ENCODE measurements at regions not wholly inside any gene's neighbourhood (a gene's known extent, or its start where the extent isn't known, plus 50 kb on each side); places are given as distances from the start of the nearest gene placed in this dataset.

DNA sequence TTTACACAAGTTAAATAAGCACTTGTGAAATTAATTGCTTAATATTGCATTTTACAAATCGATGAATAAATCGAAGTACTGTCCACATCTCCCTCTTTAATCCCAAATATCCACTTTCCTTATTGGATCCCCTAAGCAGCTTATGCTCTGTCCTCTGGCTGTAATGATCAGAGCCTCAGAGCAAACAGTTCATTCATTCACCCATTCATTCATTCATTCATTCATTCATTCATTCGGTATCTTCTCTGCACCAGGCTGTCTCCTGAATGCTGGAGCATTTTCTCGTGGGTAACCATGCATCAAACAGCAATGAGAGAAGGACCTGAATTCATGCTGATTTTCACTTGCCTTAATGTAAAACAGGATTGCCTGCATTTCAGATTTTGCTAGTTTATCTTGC, 69.5 kb upstream of the IGSF21 start:
- Histone ChIP-seq H3K9me3 (no peaks in the 10 kb centered on the region), H3K27me3 (ENCODE audit: low read depth) (peaks cover 4% of the 10 kb centered on the region; the same call in 1 of the 2 replicates), H3K36me3 (replicated peaks) (no peaks in the 10 kb centered on the region), H3K4me3 (no peak overlapping the region), H3K4me1 (no peaks in the 10 kb centered on the region)
- no peak for DNase-seq (ENCODE audit: low spot score in 2 of 2)
- in situ Hi-C loops (cut with MboI; ENCODE audit: low sequenced_read_pairs) = no loop called here

DNA sequence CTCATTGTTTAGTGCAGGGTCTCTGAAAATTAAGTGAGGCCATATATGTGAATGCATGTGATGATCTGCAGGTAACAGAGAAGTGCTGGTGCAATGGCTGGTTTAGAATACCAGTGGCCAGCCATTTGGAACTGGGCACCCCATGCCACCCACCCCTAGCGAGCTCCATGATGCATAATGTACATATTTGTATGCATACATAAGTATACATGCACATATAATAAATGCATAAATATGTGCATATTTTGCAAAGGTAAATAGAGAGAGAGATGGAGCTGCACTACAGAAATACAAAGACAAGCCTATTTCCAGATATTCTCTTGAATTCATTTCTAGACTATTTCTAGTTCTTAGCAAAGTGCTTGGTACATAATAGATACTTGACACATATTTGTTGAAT, 68.5 kb upstream of the IGSF21 start:
- Histone ChIP-seq H3K4me1 (no peaks in the 10 kb centered on the region), H3K9me3 (no peaks in the 10 kb centered on the region), H3K36me3 (replicated peaks) (no peaks in the 10 kb centered on the region), H3K27me3 (ENCODE audit: low read depth) (peaks cover 3% of the 10 kb centered on the region; the same call in 1 of the 2 replicates), H3K4me3 (no peak overlapping the region)
- in situ Hi-C loops (cut with MboI; ENCODE audit: low sequenced_read_pairs) = no loop called here
- DNase-seq (ENCODE audit: low spot score in 2 of 2) = no peak

DNA sequence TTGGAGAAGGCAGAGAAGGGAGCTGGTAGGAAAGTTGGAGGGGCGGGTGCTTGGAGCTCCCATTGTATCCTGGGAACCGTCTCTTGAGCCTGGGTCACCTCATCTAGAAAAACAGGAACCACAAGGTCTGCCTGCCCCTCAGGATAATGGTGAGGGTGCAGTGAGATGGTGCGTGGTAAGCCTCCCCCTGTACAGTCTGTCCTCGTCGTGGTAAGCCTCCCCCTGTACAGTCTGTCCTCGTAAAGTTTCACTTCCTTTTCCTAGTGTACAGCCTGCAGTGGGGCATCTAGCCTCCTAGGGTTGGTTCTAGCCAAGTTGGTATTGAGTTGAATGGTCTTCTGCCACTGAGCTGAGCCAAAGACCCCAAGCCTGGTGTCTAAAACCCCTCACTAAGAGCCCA, 66.5 kb upstream of the IGSF21 start:
- in situ Hi-C loops (cut with MboI; ENCODE audit: low sequenced_read_pairs) = no loop called here
- no peaks in the 10 kb centered on the region for H3K27me3 ChIP-seq (ENCODE audit: low read depth)

DNA sequence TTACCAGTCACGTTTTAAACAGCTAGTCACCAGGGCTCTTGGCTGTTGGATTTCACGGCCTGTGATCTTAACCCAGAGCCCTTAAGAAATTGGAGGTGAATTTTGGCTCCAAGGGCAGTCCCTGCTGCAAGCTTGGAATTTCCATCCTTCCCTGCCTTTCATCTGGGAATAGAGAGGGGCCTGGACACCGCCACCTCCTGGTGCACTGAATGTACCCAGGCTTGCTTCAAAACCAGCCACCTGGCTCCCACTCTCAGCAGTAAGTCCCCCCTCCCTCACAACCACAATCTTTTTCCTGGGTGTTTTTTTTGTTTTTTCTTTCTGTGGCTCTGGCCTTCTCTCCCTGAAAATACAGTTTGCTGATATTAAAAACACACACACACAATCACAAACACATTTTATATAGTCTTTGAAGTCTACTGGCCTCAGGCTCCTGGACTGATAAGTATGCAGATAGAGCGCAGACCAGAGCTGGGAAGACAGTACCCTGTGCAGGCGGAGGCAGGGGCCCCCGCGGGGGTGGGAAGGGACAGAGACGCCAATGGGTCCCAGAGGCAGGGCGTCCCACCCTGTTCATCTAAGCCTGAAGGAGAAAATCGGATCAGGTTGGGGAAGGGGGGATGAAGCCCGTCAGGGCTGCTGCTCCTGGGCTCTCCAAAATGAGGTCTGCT, 65.8 kb upstream of the IGSF21 start:
- Histone ChIP-seq H3K27me3 (ENCODE audit: low read depth) (no peaks in the 10 kb centered on the region), H3K9me3 (no peaks in the 10 kb centered on the region), H3K4me1 (no peaks in the 10 kb centered on the region), H3K36me3 (replicated peaks) (no peaks in the 10 kb centered on the region), H3K4me3 (no peak overlapping the region)
- in situ Hi-C loops (cut with MboI; ENCODE audit: low sequenced_read_pairs) = no loop called here
- no peak for DNase-seq (ENCODE audit: low spot score in 2 of 2)

More for the DNA sequence above, 66.5 kb upstream of the IGSF21 start:
- no peaks in the 10 kb centered on the region for H3K36me3 ChIP-seq (replicated peaks)
- DNase-seq (ENCODE audit: low spot score in 2 of 2) = no peak
- H3K4me1 ChIP-seq = no peaks in the 10 kb centered on the region
- H3K4me3 ChIP-seq = no peak overlapping the region
- no peaks in the 10 kb centered on the region for H3K9me3 ChIP-seq

DNA sequence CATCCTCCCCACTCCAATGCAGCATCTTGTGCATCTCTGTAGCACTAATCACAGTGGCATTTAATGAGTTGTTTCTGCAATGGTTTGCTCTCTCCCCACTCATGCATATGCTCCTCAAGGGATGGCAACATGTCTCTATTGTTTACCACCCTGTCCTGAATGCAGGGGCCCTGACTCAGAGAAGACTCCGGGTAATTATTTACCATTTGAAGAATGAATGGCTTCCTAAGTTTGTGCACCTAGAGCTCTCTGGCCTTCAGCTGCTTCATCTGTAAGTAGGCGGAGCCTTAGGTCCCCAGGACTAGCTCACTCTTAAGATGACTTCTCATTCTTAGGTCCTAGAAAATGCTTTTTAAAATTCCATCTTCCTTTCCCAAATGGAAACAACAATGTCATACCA, 63.7 kb upstream of the IGSF21 start:
- Histone ChIP-seq H3K36me3 (replicated peaks) (no peaks in the 10 kb centered on the region), H3K9me3 (no peaks in the 10 kb centered on the region), H3K27me3 (ENCODE audit: low read depth) (no peaks in the 10 kb centered on the region), H3K4me1 (no peaks in the 10 kb centered on the region), H3K4me3 (no peak overlapping the region)
- in situ Hi-C loops (cut with MboI; ENCODE audit: low sequenced_read_pairs) = no loop called here
- DNase-seq (ENCODE audit: low spot score in 2 of 2) = no peak

DNA sequence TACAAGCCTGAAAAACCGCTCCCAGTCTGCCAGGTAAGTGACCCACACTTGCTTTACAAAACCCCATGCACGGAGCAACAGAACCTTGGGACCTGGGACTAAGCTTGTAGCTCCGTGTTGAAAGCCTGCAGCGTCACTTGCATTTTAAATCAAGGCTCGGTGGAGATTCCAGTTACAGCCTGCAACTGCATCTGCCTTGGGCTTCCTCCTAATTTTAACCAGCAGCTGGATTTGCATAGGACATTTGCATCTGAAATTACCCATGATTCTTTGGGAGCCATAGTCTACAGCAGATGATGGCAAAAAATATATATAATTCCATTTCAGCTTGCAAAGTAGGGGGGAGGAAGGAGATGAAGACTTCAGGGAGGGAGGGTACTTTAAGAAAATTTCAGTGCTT, 62.4 kb upstream of the IGSF21 start:
- Histone ChIP-seq H3K4me1 (no peaks in the 10 kb centered on the region), H3K27me3 (ENCODE audit: low read depth) (no peaks in the 10 kb centered on the region), H3K9me3 (no peaks in the 10 kb centered on the region), H3K36me3 (replicated peaks) (no peaks in the 10 kb centered on the region), H3K4me3 (no peak overlapping the region)
- in situ Hi-C loops (cut with MboI; ENCODE audit: low sequenced_read_pairs) = no loop called here
- no peak for DNase-seq (ENCODE audit: low spot score in 2 of 2)

DNA sequence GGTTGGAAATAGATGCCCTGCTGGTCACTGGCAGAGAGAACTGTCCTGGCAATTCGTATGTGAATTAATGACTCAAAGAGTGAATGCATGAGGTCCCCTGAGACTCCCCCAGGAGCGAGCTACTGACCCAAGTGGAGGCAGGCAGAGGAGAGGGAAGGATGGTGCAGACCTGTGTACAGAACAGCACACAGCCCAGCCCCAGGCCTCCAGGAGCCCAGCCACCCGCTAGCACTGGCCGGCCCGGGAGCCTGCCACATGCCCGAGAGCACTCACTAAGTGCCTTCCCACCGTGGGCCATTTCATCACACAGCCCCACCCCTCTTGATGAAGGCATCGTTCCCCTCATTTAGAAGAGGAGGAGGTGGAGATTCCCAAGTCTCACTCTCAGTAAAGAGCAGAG, 62.0 kb upstream of the IGSF21 start:
- no peaks in the 10 kb centered on the region for H3K9me3 ChIP-seq
- in situ Hi-C loops (cut with MboI; ENCODE audit: low sequenced_read_pairs) = no loop called here
- no peak for DNase-seq (ENCODE audit: low spot score in 2 of 2)
- H3K4me1 ChIP-seq = no peaks in the 10 kb centered on the region
- no peaks in the 10 kb centered on the region for H3K36me3 ChIP-seq (replicated peaks)
- H3K27me3 ChIP-seq (ENCODE audit: low read depth) = no peaks in the 10 kb centered on the region
- H3K4me3 ChIP-seq = no peak overlapping the region

DNA sequence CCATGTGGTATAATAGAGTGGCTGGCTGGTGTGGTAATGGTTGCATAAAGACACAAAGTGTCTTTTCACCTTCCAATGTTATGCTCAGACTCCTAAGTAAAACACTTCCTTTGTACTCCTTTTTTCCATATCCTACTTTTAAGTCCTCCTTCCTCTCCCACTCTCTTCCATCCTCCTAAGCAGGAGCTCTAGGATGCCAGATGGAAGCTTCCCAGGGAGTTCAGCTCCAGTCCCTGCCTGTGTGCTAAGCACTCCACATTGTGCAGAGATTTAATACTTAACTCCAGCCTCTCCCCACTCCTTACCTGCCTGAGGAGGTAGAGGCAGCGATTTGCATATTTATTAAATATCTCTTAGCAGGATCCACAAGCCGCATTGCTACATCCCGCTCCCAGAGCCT, 60.5 kb upstream of the IGSF21 start:
- Histone ChIP-seq H3K4me1 (no peaks in the 10 kb centered on the region), H3K9me3 (no peaks in the 10 kb centered on the region), H3K27me3 (ENCODE audit: low read depth) (no peaks in the 10 kb centered on the region), H3K36me3 (replicated peaks) (no peaks in the 10 kb centered on the region), H3K4me3 (no peak overlapping the region)
- in situ Hi-C loops (cut with MboI; ENCODE audit: low sequenced_read_pairs) = no loop called here
- no peak for DNase-seq (ENCODE audit: low spot score in 2 of 2)

DNA sequence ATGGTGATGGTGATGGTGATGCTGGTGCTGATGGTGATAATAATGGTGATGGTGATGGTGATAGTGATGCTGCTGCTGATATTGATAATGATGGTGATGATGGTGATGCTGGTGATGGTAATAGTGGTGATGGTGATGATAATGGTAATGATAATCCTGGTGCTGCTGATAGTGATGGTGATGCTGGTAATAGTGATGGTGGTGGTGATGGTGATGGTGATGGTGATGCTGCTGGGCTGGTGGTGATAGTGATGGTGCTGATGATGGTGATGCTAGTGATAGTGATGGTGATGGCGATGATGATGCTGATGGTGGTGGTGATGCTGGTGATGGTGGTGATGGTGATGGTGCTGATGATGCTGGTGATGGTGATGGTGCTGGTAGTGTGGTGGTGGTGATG, 58.4 kb upstream of the IGSF21 start:
- Histone ChIP-seq H3K27me3 (ENCODE audit: low read depth) (no peaks in the 10 kb centered on the region), H3K36me3 (replicated peaks) (no peaks in the 10 kb centered on the region), H3K9me3 (no peaks in the 10 kb centered on the region), H3K4me1 (no peaks in the 10 kb centered on the region), H3K4me3 (no peak overlapping the region)
- no peak for DNase-seq (ENCODE audit: low spot score in 2 of 2)
- in situ Hi-C loops (cut with MboI; ENCODE audit: low sequenced_read_pairs) = no loop called here

DNA sequence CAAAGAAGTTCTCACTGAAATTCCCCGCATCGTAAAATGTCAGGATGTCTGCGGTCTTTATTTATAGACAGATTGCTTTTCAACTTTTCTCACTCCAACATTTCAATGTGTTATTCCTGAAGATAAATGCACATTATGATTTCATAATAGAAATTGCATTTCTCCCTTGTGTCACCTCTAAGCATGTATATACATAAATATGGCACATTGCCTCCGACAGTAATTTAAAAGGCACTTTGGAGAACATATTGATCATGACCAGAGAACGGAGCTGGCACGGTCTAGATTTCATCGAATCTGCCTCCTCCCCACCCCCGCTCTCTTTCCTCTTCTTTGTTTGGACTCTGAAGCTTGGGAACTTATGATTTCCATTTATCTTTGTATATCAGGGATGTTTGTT, 54.9 kb upstream of the IGSF21 start:
- H3K4me1 ChIP-seq = no peaks in the 10 kb centered on the region
- no peak for DNase-seq (ENCODE audit: low spot score in 2 of 2)
- no peaks in the 10 kb centered on the region for H3K9me3 ChIP-seq
- H3K27me3 ChIP-seq (ENCODE audit: low read depth) = no peaks in the 10 kb centered on the region
- in situ Hi-C loops (cut with MboI; ENCODE audit: low sequenced_read_pairs) = no loop called here
- no peaks in the 10 kb centered on the region for H3K36me3 ChIP-seq (replicated peaks)
- H3K4me3 ChIP-seq = no peak overlapping the region

DNA sequence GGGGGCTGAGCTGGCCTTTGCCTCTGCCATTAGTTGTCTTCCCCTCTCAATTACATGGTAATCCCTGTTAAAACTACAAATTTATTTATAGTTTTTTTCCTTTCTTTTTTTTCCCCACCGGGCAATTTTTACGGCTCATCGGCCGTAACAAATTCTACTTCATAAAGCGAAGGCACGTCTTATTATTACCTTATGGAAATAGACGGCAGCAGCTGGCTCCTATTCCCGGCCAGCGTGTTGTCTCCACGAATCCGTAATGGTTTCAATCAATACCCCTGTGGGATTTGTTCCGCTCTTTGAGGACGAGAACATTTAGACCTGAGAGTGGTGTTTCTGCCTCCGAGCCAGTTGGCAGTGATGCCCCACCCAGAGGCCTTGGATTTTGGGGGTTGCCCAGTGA, 52.4 kb upstream of the IGSF21 start:
- H3K36me3 ChIP-seq (replicated peaks) = no peaks in the 10 kb centered on the region
- DNase-seq (ENCODE audit: low spot score in 2 of 2) = no peak
- H3K4me1 ChIP-seq = no peaks in the 10 kb centered on the region
- in situ Hi-C loops (cut with MboI; ENCODE audit: low sequenced_read_pairs) = no loop called here
- H3K9me3 ChIP-seq = no peaks in the 10 kb centered on the region
- H3K4me3 ChIP-seq = no peak overlapping the region
- no peaks in the 10 kb centered on the region for H3K27me3 ChIP-seq (ENCODE audit: low read depth)

DNA sequence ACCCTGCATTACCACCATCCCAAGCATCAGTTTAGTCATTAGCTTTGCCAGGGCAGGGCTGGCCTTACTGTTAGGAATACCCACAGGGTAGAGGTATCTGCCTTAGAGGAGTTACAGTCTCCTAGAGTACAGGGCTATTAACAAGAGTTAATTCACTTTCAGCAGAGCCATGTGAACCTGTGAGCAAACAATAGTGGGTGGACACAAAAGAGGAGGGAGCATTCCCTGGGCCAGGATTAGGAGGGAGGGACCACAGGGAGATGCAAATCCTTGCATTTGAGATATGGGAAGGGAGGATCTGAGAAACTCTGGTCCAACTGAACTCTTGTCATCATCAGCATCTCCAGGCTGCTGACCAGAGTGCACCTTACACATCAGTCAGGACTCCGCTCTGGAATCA, 51.1 kb upstream of the IGSF21 start:
- no peak for DNase-seq (ENCODE audit: low spot score in 2 of 2)

DNA sequence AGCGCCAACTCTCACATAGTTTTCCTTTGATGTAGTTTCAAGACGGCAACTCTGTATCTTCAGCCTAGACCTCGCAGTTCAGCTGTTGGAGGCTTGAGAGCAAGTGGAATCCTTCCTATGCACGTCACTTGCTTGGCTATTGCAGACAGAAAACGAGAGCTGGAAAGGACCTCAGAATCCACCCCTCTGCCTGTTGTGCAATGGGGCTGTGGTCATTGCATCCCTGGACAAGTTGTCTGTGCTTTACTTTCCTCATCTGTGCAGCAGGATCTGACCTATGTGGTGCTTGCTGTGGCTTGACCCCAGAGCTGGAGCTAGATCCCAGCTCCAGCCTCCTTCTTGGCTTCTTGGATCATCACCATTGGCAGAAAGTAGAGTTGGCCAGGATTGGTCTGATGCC, 50.0 kb upstream of the IGSF21 start:
- Histone ChIP-seq H3K27me3 (ENCODE audit: low read depth) (no peaks in the 10 kb centered on the region), H3K4me1 (no peaks in the 10 kb centered on the region), H3K9me3 (no peaks in the 10 kb centered on the region), H3K4me3 (no peak overlapping the region), H3K36me3 (replicated peaks) (no peaks in the 10 kb centered on the region)
- in situ Hi-C loops (cut with MboI; ENCODE audit: low sequenced_read_pairs) = no loop called here
- DNase-seq (ENCODE audit: low spot score in 2 of 2) = no peak

More for the DNA sequence above, 51.1 kb upstream of the IGSF21 start:
- H3K4me3 ChIP-seq = no peak overlapping the region
- in situ Hi-C loops (cut with MboI; ENCODE audit: low sequenced_read_pairs) = no loop called here
- no peaks in the 10 kb centered on the region for H3K9me3 ChIP-seq
- no peaks in the 10 kb centered on the region for H3K36me3 ChIP-seq (replicated peaks)
- H3K27me3 ChIP-seq (ENCODE audit: low read depth) = no peaks in the 10 kb centered on the region
- no peaks in the 10 kb centered on the region for H3K4me1 ChIP-seq
